Thyroid gland (tissue), 4 donors: ENCODE measurements at regions not wholly inside any gene's neighbourhood (a gene's known extent, or its start where the extent isn't known, plus 50 kb on each side); places are given as distances from the start of the nearest gene placed in this dataset.

ENCODE experiments used
- POLR2A ChIP-seq, 2 donors: fragments of 450-650 bp; IDR thresholded peaks; one replicate each; pipeline ENCODE4 v1.6.1; 2017; ENCODE audit warnings: antibody characterized with exemption in 2 of 2, mild to moderate bottlenecking in 2 of 2, moderate library complexity in 1 of 2
- TF ChIP-seq, protein P1 (sequence below), 6 experiments: fragments of 200-600 bp in 3 of 6; fragments of 450-650 bp in 3 of 6; sonication (generic) in 3 of 6; IDR thresholded peaks; one replicate each; pipeline ENCODE4 v1.5.1; 2016 to 2019; ENCODE audit warnings: antibody characterized with exemption in 6 of 6, mild to moderate bottlenecking in 2 of 6, inconsistent platforms in 1 of 6, moderate library complexity in 1 of 6

DNA sequence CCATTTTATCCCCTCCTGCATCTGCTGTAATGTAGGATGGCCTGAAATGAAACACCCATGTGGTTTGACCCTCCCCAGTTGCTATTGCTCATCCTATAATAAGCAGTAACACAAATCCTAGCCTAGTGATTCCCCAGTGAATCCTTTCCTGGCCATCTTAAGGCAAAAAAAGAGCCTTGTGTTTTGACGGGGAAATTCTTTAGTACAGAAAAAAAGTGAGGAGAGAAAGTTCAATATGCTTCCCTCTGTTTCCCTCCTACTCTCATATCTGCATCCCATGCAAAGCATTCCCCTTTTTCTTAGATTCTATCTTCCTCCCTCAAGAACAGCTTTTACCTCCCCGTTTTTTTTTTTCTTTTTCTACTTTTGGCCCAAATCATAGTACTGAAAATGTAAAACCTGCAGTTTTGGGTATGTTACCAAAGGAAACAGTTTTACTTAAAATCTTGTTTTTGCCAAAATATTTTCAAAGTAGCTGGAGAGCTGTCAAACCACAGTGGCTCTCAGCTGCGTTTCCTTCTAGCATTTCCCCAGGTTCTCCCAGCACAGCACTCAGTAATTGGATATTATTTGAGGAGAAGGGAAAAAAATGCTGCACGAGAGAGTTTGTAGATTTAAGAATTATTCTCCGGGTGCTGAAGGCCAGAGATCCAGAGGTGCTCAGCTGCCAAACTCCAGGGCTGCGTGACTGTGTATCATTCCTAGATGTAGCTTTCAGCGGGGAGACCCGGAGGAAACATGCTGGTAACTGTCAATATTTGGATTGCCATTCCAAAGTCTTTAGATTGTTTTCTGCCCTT lies 321.4 kb downstream of the NPR3 start:
- TF ChIP-seq, protein P1, sequence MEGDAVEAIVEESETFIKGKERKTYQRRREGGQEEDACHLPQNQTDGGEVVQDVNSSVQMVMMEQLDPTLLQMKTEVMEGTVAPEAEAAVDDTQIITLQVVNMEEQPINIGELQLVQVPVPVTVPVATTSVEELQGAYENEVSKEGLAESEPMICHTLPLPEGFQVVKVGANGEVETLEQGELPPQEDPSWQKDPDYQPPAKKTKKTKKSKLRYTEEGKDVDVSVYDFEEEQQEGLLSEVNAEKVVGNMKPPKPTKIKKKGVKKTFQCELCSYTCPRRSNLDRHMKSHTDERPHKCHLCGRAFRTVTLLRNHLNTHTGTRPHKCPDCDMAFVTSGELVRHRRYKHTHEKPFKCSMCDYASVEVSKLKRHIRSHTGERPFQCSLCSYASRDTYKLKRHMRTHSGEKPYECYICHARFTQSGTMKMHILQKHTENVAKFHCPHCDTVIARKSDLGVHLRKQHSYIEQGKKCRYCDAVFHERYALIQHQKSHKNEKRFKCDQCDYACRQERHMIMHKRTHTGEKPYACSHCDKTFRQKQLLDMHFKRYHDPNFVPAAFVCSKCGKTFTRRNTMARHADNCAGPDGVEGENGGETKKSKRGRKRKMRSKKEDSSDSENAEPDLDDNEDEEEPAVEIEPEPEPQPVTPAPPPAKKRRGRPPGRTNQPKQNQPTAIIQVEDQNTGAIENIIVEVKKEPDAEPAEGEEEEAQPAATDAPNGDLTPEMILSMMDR (IDR thresholded peaks at IDR 0.05) = no peak
- no peak for TF ChIP-seq POLR2A (IDR thresholded peaks at IDR 0.05)
